HG02970 (cell line): ENCODE measurements at regions not wholly inside any gene's neighbourhood (a gene's known extent, or its start where the extent isn't known, plus 50 kb on each side); places are given as distances from the start of the nearest gene placed in this dataset.

Source experiments
- ATAC-seq: cut with Tn5 transposase; IDR thresholded peaks from one replicate; pipeline ENCODE4 v1.9.1; 2021; ENCODE audit warnings: mild to moderate bottlenecking, moderate library complexity, moderate number of reproducible peaks; ENCODE audit not compliant: unreplicated experiment, low FRiP score

DNA sequence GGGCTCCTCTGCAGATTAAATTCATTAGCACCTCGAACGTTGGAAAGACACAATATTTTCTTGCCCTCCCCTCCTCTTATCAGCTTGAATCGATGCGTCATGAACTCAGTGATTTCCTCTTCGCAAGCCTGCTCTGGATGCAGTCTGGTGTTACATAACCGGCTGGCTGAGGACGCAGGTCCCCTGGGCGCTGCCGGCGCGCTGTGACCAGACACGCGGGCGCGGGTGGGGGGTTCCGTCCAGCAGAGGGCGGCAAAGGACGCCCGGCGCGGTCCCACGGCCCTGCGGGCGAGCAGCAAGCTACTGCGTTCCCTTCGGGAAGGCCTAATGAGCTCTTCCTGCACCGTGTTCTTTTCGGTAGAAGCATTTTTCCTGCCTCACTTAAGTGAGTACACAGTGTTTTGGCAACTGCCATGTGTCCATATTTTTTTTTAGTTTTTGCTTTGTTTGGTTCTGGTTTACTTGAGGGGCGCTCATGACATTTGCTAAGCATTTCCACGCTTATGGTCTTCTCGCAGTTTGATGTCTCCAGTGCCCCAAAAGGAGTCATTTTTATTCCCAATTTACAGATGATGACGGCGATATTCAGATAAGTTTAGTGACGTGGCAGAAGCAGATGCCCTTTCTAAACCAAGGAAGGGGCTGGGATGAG, 112.2 kb upstream of the MBNL2 start:
- ATAC-seq: peak; percentile 79

DNA sequence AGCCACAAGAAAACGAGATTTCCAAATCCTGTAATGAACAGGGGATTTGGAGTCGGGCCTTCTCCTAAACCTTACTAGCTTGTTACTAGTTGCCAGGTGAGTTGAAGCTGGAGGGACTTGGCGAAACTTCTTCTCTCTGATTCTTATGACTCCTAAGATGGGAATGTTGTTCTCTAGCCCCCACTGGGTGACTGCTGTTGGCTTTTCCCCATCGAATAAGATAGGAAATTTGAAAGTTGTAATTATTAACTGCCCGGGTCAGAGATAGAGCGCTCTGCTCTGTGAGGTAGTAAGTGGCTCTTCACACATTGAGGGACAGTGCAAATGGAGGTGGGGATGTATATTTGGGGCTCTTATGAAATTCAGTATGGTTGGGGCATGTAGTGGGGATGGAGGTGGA, 111.2 kb upstream of the MBNL2 start:
- ATAC-seq: no peak

DNA sequence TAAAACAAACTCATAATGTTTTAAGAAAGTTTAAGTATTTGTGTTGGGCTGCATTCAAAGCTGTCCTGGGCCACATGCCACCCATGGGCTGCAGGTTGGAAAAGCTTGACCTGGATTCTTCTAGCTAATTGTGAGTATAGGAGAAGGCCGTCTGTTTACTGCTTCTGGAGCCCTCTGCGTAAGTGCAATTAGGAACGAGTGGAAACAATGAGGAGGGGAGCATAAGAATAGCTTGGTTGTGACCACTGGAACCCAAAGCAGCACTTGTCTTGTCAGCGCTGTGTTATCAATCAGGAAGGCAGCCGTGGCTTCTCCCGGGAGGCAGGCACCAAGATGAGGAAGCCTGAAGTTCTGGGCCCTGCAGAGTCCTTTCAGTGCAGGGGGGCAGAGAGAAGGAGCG, 110.4 kb upstream of the MBNL2 start:
- no peak for ATAC-seq

DNA sequence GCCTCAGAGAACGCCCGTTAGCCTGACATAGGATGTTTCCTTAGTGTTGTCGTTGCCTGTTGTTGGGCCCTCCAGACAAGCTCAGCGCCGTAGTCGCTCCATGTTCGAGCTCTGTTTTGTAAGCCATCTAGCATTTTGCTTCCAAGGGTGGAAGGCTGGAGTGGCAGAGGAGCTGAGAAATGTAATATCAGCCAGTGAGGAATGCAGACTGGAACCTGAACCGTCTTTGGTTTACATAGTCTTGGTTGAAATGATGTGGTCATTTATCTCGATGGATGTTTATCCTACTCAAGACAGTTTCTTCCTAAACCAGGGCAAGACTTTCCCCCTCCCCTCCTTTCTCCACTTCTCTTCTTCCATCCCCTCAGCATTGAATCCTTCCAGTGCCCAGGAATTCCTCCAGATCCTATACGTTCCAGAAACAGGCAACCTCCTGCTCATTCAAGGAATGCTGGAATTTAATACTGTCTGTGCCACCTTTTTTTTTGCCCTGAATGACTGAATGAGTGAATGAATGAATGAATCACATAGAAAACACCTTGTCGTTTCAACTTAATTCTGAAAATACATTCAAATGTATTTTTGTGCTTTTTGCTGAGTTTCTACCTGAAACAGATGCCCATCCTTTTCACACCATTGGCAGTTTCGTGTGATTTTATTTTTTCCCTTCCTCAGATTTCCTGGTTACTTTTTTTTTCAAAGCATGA, 109.5 kb upstream of the MBNL2 start:
- no peak for ATAC-seq

DNA sequence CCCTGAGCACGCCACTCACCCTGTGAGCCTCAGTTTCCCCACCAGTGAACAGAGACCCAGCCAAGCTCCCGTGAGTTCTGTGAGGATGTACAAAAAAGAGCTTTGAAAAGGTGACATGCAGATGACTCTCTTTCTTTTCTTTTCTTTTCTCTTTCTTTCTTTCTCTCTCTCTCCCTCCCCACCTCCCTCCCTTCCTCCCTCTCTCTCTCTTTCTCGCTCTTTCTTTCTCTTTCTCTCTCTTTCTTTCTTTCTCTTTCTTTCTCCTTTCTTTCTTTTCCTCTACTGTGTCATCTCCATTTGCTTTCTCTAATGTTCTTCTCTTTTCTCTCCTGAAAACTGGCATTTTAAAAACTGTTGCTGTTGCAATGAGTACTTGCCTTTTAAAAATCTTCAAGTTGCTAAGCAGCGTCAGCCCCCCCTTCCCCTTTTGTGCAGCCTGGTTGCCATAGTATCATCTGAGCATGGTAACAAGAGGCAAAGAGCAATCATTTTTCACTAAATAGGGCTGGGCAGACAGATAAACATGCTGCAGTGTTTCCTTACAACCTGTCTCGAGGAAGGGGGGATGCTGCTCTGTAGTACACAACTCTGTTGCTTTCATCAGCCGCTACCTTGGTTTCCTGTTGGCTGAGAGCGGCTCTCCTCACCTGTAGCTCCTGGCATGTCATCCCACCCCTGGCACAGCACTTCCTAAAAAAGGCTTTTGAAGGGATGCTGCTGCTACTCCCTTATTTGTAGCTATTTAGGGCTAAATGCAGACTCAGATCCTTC, 108.7 kb upstream of the MBNL2 start:
- no peak for ATAC-seq

DNA sequence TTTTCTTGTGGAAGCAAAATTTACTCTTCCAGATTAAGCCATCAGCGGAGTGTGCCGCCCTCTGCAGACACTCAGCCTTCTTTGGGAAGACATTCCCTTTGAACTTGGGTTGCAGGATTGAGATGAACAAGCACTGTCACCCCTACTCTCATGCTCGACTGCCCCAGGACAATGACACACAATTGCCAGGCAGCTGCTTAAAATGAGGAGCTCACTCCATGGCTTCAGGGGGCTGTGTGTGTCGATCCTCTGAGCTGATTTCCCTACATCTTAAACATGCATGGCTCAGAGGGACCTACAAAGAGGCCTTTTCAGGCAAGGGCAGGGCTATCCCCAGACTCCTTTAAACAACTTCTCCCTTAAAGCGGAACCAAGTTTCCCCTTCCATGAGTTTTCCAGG, 107.5 kb upstream of the MBNL2 start:
- ATAC-seq: no peak

DNA sequence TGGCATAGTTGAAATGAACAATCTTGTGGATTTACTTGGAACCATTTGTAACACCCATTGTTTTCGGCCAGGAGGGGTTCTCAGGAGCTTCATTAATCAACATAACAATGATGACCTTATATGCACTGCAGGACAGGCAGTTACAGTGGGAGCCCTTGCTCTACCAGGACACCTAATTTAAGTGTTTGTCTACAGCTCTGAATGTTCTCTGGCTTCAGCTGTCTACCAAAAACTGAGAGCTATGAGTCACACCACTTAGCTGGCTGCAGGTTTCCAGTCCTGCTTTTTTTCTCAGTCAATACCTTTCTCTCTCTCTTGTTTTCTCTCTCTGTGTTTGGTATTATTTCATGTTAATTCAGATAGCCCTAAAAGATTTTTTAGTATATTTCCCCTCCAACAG, 105.4 kb upstream of the MBNL2 start:
- ATAC-seq: no peak

DNA sequence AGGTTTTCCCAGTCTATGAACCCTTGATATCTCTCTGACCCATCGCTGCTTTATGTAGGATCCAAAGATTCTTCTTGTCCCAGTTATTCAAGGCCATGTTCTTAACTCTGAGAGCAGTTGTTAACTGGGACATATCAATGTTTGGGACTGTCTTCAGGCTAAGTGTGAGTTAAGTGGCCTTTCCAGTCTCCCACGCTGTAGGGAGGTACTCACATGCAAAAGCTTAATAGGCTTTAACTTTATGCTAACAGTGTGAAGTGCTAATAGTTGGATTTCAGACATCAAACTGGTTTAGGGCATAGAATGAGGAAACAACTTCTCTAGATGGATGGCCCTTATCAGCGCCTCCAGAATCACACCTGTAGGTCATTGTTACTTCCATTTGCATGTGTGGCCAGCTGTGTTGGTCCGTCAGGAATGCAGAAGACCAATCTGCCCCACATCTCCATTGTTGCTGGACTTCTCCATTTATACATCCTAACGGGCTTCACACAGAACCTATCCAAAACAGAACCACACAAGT, 104.7 kb upstream of the MBNL2 start:
- no peak for ATAC-seq

DNA sequence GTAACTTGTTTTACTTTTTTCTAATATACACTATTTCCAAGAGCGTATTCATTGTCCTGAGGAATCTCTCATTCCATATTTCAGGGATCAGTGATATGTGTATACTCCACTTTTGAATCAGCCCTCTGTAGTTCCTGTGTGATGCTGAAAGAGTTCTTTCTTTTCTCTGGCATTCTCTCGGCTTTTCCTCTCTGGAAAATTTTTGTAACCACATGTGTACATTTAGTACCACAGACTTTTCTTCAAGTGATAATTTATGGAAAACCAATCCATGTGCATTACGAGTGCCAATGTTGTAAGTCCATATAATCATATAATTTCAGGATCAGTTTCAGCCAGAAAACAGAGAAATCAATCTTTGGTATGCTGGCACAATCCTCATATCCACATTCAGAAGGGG, 102.2 kb upstream of the MBNL2 start:
- ATAC-seq: no peak

DNA sequence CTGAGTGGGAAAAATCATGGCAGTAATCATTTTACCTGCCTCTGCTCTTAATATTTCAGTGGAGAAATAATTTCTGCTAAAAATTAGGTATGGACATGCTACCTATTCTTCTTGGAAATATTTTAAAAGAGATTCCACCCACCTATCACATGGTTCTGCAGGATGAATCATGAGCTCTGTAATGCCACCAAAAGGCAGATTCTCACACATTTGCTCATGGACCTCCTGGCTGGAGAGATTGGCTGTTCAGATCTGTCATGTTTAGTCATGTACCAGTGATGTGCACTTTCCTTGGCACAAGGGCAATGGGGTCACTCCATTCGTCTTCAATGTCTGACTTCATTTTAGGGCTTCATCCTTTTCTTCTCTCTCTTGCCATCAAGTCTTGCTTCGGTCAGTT, 101.8 kb upstream of the MBNL2 start:
- no peak for ATAC-seq

DNA sequence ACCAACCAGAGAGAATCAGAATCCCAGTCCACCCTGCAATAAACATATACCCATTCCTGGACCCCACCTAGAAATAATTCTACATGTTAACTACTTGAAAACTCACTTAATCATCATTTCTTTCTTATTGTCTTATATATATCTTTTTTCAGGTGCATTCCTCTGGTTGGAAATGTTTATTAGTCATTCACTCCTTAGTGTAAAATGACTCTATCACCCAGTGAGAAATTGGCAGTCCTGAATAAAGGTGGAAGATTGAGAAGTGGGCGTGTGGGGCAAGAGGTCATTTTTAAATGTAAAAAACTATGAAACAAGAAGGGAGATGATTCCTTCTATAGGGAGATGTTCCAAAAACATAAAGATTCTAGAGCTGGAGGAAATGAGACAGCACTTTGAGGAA, 101.2 kb upstream of the MBNL2 start:
- ATAC-seq: no peak

DNA sequence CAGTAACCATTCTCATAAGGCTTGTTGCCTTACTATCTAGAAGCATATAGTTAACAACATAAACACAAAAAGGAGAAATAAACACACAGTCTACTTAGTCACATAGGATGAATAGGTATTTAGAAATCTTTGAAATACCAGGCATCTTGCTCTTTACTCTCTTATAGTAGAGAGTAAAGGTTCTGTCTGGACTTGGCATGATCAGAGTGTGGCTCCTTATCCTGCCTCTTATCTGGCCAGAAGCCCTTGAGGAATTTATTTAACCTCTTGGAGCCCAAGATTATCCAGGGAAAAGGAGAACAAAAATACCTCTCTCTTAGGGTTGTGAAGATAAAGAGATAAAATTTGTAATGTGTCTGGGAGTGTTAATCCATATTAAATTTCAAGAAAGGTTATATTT, 100.2 kb upstream of the MBNL2 start:
- ATAC-seq: no peak

DNA sequence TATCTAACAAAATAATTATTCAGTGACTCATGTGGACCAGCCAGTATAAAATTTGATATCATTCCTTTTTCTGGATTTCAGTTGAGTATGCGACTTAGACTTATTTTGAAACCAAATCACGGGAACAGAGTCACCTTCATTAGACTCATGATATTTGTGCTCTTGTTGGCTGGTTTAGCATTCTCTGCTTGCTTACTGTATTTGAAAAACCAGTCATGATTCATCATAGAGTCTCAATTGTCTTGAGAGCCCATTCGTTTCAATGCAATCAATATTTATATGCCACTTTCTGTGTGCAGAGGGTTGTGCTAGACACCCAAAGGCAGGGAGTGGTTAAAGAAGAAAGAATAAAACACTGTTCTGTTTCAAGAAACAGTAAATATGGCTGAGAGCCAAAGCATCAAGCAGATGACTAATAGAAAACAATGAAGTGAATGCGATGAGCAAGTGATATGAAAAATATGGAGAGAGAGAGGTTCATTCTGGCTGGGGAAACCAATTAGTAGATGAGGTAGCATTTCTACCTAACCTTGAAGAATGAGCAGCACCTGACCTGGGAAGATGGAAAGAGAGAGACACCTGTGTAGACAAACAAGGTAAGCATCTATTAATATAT, 99.6 kb upstream of the MBNL2 start:
- no peak for ATAC-seq

DNA sequence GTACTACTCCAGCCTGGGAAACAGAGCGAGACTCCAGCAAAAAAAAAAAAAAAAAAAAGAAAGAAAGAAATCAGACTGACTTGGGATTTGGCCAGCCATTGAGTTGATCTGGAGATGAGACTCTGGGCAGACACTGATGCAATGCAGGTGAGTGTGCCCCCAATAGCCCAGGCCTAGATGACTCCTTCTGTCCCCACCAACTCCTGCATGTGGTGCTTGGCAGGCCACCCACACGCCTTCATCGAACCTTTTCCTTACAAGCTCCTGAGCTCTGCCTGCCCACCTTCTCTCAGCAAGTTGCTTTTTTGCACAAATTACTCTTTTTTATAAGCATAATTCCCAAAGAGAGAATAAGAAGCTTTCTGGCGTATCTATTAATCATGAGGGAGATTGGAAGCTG, 97.9 kb upstream of the MBNL2 start:
- ATAC-seq: no peak

DNA sequence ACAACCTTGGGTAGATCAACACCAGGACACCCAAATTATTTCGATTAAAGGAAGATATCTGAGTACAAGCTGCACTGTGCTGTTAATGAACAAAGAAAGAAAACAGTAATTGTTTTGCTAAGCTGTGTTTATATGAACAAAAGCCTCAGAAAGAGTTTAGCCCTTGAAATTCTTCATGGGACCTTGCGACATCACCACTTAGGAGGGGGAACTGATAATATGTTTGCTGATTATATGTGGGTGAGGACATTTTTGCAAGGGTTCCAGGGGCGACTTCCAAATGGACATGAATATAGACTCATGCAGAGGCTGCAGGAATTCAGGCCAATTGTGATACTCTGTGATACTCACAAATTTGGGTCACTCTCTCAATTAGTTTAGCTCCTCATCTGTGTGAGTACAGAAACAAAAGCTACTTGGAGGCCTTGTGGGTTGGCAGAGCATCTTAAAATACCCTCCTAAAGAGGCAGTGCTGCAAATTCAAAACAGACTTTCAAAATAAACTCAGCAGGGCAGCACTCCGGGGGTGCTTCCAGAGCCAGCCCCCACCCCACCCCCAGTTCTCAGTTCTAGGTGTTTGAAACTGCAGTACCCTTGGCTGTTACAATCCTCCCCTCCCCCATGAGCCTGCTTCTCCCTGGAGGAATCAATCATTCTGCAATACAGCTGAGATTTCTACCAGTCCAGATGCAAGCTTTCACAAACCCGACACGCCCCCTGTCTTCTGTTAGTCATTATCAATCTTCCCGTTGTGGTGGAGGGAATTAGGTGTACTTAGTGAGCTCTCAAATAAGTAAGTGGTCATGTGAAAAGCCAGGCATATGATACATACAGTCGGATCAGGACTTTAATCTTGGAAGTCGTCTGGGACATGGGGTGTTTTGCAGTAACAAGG, 97.0 kb upstream of the MBNL2 start:
- no peak for ATAC-seq

DNA sequence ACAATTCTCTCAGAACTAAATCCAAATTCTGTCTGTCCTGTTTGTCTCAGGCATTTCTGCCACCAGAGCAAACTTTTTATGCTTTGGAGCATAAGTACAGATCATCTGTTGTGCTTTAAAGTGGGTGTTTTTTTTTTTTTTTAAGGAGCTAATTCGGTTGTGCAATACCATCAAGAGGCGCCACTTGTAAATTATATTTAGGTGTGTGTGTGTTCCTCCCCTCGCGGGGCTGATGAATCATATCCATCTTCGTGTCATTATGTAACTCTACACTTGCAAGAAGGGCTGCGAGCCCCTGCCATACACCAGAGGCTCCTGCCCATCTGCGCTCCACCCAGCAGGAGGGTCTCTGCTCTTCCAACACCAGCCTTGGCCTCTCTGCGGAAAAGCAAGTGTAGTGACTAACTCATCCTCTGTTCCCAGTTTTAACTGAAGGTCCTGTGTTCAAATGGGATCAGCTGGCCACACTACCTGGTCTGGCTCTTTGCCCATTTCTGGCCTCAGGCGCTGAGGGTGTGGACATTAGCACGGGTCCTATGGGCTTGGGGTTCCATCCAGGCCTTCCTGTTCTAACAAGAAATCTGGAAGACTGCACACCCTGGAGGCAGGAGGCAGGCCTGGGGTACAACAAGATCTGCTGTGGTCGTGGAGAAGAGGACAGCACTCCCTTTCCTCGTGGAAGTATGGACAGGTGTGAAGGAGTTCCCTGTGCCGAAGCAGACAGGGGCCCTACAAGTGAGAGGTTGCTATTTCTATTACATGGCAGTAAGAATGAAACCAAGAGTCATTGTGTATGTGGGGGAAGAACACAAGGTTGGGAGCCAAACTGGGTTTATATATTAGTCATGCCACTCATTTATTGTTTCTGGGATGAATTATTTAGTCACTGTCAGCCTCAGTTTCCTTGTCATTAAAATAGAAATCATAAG, 96.1 kb upstream of the MBNL2 start:
- ATAC-seq: peak; percentile 64

DNA sequence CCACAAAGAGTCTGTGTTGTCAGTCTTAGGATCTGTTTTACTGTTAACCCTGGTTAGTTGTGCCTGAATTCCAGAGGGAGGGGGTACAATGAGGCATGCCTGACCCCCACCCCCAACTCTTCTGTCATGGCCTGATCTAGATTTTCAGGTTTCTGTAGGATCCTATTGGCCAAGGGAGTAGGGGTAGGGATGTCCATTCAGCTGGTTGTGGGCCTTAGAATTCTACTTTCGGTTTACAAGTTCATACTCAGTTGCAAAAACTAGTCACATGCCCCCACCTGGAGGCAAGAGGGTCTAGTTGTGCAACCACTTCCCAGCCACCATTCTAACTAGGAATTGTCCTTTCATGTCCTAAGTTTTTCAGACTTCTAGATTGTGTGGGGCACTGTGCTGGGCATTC, 94.3 kb upstream of the MBNL2 start:
- ATAC-seq: no peak

DNA sequence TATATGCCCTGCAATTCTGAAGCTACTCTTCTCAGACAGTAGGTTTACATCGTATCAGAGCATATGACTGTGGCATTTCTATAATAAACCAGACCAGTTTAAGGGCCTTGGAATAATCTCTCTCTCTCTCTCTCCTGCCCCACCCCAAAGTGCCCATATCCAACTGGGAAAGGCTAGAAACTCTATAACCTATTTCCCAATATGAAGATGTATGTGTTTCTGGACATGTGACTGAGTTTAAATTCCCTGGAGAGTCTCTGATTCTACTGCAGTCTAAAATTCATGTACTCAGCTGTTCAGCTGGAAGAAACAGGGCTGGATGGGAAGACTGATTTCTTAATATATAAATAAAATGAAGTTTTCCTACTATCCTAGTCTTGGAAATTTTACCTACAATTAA, 91.9 kb upstream of the MBNL2 start:
- ATAC-seq: no peak

DNA sequence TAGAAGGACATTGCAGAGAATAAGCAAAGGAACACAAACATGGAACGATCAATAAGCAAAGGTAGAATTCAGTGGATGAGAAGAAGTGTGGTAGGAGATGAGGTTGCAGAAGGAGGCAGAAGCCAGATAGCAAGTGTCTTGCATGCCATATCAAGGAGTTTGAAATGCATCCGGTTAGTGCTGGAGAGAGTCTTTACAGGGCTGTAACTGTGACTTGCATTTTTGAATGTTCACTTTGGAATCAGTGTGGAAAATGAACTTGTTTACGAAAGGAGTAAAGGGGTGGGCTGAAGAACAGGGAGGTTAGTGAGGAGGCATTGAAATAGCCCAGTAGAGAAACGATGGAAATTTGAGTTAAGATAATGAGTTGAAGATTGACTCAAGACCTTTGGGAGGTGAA, 90.7 kb upstream of the MBNL2 start:
- ATAC-seq: no peak
